ENCODE measurements at regions not wholly inside any gene's neighbourhood (a gene's known extent, or its start where the extent isn't known, plus 50 kb on each side); places are given as distances from the start of the nearest gene placed in this dataset.
"Not testable (repeated sequence)": the region's sequence is repeated elsewhere in the genome, so short reads cannot be mapped to it uniquely, and the experiment has no call there.

DNA sequence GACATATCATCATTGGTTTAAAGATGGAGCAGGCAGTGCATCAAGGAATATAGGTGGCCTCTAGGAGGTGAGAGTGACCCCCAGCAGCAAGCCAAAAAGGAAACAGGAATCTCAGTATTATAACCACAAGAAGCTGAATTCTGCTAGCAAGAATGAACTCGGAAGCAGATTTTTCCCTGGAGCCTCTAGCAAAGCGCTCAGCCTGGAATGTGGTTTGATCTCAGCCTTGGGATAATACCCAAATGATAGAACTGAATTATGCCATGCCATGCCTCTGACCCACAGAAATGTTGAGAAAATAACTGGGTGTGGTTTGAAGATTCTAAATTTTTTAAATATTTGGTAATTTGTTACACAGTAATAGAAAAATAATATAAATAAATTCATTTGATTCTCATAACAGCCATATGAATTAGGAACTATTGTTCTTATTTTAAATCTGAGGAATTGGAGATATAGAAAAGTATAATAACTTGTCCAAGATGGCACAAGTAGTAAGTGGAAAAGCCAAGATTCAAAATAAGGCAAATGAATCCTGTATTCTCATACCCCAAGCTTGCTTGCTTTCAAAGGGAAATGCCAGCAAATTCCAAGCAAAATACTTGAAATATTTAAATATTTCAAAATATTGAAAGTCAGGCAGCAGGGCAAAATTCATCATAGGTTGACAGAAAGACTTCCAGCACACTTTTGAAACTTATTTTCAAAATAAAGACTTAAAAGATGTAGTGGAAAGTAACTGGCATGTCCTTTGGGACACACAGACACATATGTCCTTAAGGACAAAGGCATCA lies 567.4 kb downstream of the KCNA4 start:
- DNase-seq (ENCODE audit: low read depth, low spot score), result no peak
- in situ Hi-C loops (cut with HindIII; ENCODE audit: low pct_unique_long_range_greater_than_20kb, low sequenced_read_pairs), result no loop called here

GRCh38 chr11:29448246-29448877 lies 568.5 kb downstream of the KCNA4 start:
- peak; percentile 51 for DNase-seq (ENCODE audit: low read depth, low spot score)
- in situ Hi-C loops (cut with HindIII; ENCODE audit: low pct_unique_long_range_greater_than_20kb, low sequenced_read_pairs), result no loop called here

DNA sequence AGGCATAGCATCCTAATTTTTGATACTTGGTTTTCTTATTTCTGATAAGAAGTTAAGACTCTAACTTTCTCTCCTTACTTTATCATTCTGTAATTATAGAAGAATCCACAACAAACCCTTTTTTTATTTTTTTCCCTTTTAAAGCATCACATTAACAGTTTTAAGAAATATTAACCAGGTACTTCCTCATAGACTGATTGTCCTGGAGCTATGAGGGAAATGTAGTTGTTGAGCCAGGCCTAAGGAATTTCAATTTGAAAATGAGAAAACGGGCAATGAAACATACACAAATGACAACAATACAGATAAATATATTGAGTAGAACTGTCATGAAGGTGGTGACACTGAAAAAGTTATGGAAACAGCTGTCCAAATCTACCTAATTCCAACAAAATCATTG lies 569.0 kb downstream of the KCNA4 start:
- DNase-seq (ENCODE audit: low read depth, low spot score), result no peak
- in situ Hi-C loops (cut with HindIII; ENCODE audit: low pct_unique_long_range_greater_than_20kb, low sequenced_read_pairs), result no loop called here

DNA sequence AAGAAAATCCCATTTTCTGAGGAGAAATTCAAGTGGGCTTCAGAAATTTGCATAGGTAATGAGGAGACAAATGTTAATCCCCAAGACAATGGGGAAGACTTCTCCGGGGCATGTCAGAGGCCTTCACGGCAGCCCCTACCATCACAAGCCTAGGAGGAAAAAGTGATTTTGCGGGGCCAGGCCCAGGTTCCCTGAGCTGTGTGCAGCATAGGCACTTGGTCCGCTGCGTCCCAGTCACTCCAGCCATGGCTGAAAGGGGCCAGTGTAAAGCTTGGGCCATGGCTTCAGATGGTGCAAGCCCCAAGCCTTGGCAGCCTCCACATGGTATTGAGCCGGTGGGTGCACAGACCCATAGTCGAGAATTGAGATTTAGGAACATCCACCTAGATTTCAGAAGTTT lies 570.7 kb downstream of the KCNA4 start:
- in situ Hi-C loops (cut with HindIII; ENCODE audit: low pct_unique_long_range_greater_than_20kb, low sequenced_read_pairs), result no loop called here
- no peak for DNase-seq (ENCODE audit: low read depth, low spot score)

- in situ Hi-C loops (cut with HindIII; ENCODE audit: low pct_unique_long_range_greater_than_20kb, low sequenced_read_pairs), result not testable (repeated sequence)
Measured at GRCh38 chr11:29445191-29445590, 571.6 kb downstream of the KCNA4 start.

GRCh38 chr11:29438815-29439214 lies 578.0 kb downstream of the KCNA4 start:
- DNase-seq (ENCODE audit: low read depth, low spot score), result no peak

More at GRCh38 chr11:29445191-29445590, 571.6 kb downstream of the KCNA4 start:
- not testable (repeated sequence) for DNase-seq (ENCODE audit: low read depth, low spot score)

DNA sequence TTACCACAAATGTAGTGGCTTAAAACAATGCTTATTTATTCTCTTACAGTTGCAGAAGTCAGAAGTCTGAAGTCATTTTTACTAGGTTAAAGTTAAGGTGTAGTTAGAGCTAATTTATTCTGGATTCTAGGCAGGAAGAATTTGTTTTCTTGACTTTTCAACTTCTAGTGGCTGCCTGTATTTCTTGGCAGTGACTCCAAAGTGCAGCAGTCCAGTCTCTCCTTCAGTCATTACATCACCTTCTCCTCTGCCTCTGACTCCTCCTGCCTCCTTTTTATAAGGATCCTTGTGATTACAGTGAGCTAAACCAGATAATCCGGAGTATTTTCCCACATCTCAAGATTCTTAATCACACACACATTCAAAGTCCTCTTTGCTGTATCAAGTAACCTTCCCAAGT lies 581.4 kb downstream of the KCNA4 start:
- in situ Hi-C loops (cut with HindIII; ENCODE audit: low pct_unique_long_range_greater_than_20kb, low sequenced_read_pairs), result no loop called here
- DNase-seq (ENCODE audit: low read depth, low spot score), result no peak

More at GRCh38 chr11:29438815-29439214, 578.0 kb downstream of the KCNA4 start:
- in situ Hi-C loops (cut with HindIII; ENCODE audit: low pct_unique_long_range_greater_than_20kb, low sequenced_read_pairs), result no loop called here

DNA sequence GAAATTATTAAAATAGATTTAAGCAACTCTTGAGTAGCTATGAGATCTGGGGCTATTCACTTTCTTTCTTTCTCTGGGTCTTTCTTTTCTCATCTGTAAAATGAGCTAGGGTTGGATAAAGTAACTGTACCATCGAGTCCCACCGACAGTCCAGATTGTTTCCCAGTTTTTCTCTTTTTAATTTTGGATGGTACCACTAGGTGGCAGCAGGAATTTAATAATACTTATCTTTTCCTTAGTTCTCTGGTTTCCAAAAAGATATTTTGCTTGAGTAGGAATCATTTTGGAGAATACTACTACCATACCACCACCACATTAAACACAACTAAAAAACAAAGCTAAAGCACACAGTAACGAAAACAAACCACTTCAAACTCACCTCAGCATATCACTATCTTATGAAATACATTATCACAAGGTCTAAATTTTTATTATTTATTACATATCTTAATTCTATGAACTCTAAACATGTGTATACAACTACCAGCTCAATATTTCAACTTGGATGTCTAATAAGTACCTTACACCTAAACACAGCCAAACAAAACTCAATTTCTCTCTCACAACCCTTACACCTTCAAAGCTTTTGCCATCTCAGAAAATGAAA lies 584.0 kb downstream of the KCNA4 start:
- in situ Hi-C loops (cut with HindIII; ENCODE audit: low pct_unique_long_range_greater_than_20kb, low sequenced_read_pairs), result no loop called here
- DNase-seq (ENCODE audit: low read depth, low spot score), result peak; percentile 64

GRCh38 chr11:29405305-29405704 lies 611.5 kb downstream of the KCNA4 start:
- DNase-seq (ENCODE audit: low read depth, low spot score), result no peak

GRCh38 chr11:29395555-29396072 lies 621.2 kb downstream of the KCNA4 start:
- no peak for DNase-seq (ENCODE audit: low read depth, low spot score)
- in situ Hi-C loops (cut with HindIII; ENCODE audit: low pct_unique_long_range_greater_than_20kb, low sequenced_read_pairs), result no loop called here

More at GRCh38 chr11:29405305-29405704, 611.5 kb downstream of the KCNA4 start:
- in situ Hi-C loops (cut with HindIII; ENCODE audit: low pct_unique_long_range_greater_than_20kb, low sequenced_read_pairs), result no loop called here

DNA sequence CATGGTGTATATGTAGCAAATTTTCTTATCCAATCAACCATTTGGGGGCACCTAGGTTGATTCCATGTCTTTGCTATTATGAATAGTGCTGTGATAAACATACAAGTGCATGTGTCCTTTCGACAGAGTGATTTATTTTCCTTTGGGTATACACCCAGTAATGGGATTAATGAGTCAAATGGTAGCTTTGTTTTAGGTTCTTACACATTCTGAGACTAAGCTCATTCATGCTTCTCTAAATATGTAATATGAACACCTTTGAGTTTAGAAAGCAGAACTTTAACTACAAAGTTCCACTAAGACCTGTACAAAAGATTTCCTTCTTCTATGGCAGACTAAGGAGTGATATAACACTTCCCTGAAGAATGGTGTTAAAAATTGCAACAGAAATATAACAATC lies 627.0 kb downstream of the KCNA4 start:
- DNase-seq (ENCODE audit: low read depth, low spot score), result no peak

GRCh38 chr11:29373725-29374124 lies 643.1 kb downstream of the KCNA4 start:
- DNase-seq (ENCODE audit: low read depth, low spot score), result no peak
- in situ Hi-C loops (cut with HindIII; ENCODE audit: low pct_unique_long_range_greater_than_20kb, low sequenced_read_pairs), result no loop called here

More for the DNA sequence above, 627.0 kb downstream of the KCNA4 start:
- in situ Hi-C loops (cut with HindIII; ENCODE audit: low pct_unique_long_range_greater_than_20kb, low sequenced_read_pairs), result no loop called here

GRCh38 chr11:29368126-29368525 lies 648.7 kb downstream of the KCNA4 start:
- no peak for DNase-seq (ENCODE audit: low read depth, low spot score)
- in situ Hi-C loops (cut with HindIII; ENCODE audit: low pct_unique_long_range_greater_than_20kb, low sequenced_read_pairs), result no loop called here

DNA sequence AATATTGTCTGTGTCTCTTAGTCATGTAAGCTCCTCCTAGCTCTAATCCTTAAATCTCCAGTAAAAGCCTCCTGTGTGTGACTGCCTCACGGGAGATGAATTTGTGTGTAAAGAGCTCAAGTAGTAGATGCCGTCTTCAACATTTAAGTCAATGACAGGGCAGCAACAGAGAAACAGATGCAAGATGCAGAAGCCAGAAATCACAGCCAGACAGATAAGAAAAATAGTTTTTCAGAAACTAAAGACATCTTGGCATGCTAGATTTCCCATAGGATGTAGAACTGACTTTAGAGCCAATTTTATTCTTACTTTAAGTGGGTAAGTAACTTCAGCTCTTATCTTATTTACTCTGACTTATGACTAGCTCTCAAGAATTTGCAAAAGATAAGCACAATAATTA lies 652.8 kb downstream of the KCNA4 start:
- in situ Hi-C loops (cut with HindIII; ENCODE audit: low pct_unique_long_range_greater_than_20kb, low sequenced_read_pairs), result no loop called here
- DNase-seq (ENCODE audit: low read depth, low spot score), result no peak

GRCh38 chr11:29361369-29361768 lies 655.5 kb downstream of the KCNA4 start:
- DNase-seq (ENCODE audit: low read depth, low spot score), result no peak
- in situ Hi-C loops (cut with HindIII; ENCODE audit: low pct_unique_long_range_greater_than_20kb, low sequenced_read_pairs), result no loop called here

- DNase-seq (ENCODE audit: low read depth, low spot score), result no peak
- in situ Hi-C loops (cut with HindIII; ENCODE audit: low pct_unique_long_range_greater_than_20kb, low sequenced_read_pairs), result no loop called here
Measured at GRCh38 chr11:29353833-29354232, 663.0 kb downstream of the KCNA4 start.

- in situ Hi-C loops (cut with HindIII; ENCODE audit: low pct_unique_long_range_greater_than_20kb, low sequenced_read_pairs), result no loop called here
- DNase-seq (ENCODE audit: low read depth, low spot score), result no peak
Measured at GRCh38 chr11:29352273-29352795, 664.5 kb downstream of the KCNA4 start.

GRCh38 chr11:29351301-29351873 lies 665.4 kb downstream of the KCNA4 start:
- in situ Hi-C loops (cut with HindIII; ENCODE audit: low pct_unique_long_range_greater_than_20kb, low sequenced_read_pairs), result no loop called here
- peak; percentile 68 for DNase-seq (ENCODE audit: low read depth, low spot score)

Data from SK-MEL-5 (cell line).